Anterior cingulate cortex (tissue), 58 donors: ENCODE measurements at regions not wholly inside any gene's neighbourhood (a gene's known extent, or its start where the extent isn't known, plus 50 kb on each side); places are given as distances from the start of the nearest gene placed in this dataset.

Source experiments
- DNase-seq, 58 donors: peaks; one replicate each; lab custom pipeline; 2025; lab: John Stamatoyannopoulos, UW

DNA sequence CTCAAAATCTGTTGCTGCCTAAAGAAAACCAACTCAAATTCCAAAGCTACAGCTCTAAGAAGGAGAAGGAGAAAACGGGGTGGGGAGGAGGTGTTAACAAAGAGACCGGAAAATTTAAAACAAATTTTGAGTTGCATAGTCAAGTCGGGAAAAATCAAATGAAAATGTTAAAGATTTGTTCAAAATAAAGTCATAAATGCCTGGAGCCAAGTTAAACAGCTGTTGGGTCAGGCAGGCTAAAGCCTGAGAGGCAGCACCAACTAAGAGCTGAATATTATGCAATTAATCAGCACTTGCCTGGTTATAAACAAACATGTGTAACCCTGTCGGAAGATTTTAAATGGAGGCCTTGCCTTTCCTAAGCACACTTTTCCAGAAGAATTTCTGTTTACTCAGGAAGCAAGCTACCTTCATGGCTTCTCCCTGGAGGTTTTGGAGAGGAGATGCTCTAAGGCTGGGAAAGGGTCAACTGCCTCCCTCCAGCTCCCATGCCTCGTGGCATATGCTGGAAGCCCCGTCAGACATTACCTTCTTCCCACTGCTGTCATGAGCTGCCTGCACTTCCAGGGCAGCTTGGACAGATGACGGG is 270.5 kb downstream of the DMRT2 start:
- no peak for DNase-seq

DNA sequence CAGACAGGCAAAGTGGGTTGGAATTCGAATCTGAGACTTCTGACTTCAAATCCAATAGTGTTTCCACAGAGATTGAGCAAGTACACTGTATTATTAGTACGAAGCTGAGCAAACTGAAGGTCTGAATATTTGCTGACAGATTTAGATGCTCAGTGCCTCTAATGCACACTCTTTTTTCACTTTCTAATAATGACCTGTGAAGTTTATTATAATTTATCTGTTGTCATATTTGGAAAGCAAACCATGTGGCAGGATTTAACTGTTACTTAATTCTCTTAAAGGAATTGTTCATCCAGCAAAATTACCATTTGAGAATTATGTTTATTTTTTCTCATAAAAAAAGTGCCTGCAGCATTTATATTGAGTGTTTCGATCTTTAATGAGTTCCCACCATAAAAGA is 277.3 kb downstream of the DMRT2 start:
- DNase-seq, result no peak

DNA sequence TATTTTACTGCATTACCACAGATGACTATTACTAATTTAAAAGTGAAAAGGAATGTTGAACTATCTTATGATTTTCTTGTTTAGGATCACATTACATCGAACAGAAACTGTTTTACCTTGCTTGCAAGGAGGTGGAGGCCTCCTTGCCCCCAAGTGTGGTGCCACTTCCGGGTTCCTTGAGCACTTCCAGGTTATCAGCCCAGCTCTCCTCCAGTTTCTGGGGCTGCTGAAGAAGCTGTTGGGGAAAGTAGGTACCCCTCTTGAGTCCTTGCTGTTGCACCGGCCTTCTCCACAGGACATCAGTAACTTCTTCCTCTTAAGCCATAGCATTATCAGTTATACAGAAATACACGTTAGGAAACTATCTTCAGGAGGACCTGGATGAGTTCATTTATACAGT is 278.2 kb downstream of the DMRT2 start:
- no peak for DNase-seq

DNA sequence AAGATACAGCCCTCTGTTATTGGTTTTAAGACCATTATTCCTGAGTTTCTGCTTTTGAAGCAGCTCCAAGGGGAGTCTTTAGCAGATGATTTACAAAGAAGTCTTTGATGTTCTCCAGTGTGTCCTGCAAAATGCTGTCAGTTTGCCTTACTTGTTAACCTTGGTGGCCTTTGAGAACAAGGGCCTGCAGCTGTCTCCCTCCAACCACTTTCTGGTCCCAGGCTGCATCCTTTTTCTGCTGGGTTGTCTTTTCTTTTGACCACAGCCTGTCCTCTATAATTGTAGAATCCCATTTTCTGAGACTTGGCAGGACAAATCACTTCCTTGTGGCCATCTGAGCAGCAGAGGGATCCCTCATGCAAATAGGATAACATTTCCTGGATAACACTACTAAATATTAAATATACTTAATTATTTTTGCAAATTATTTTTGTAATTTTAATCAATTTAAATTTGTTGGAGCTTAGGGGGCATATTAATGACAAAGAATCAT is 281.4 kb downstream of the DMRT2 start:
- DNase-seq, result no peak

DNA sequence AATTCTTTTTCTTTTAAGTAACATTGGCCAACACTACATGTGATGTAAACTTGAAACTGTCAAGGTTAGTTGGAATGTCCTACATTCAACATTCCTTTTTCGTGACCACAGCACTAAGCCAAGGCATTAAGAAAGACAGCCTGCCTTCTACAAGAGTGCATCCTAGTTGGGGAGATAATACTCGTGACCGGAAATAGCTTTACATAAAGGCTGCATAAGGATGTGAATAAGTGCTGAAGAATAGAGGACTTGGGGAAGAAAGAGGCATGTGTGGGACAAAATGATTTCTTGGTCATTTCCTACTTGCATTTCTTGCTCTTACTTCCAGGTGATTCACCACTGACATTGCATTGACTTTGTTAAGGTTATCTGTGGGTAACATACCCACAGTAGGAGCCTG is 282.0 kb downstream of the DMRT2 start:
- no peak for DNase-seq

DNA sequence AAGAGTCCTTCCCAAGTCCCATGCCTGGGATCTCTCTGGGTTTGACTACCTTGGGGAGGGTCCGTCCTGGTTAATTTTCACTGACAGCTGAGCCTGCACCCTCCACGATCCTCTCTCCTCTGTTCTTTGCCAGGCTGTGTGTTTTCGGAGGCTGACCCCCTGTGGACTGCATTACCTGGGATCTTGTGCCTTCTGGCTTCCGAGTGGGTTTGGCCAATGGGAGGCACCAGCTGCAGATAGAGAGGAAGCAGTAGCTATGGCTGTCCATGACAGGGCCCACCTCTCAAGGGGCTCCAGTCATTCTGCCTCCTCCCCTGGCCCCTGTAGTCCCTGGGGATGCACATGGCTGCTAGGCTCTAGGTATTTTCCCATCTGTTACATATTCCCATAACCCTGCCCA is 285.0 kb downstream of the DMRT2 start:
- no peak for DNase-seq

DNA sequence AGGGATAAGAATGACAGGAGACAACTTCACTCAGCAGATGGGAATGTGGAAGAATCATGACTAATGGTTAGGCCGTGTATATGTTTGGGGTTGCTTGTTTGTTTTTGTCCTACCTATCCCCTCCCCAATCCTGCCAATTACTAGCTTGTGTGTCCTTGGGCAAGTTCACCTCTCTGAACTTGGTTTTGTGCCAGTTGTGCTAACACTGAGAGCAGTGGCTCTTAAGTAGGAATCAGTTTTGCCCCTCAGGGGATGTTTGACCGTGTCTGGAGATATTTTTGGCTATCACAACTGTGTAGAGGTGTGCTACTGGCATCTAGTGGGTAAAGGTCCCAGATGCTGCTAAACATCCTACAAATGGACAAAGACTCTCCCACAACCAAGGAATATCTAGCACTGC is 287.0 kb downstream of the DMRT2 start:
- no peak for DNase-seq

DNA sequence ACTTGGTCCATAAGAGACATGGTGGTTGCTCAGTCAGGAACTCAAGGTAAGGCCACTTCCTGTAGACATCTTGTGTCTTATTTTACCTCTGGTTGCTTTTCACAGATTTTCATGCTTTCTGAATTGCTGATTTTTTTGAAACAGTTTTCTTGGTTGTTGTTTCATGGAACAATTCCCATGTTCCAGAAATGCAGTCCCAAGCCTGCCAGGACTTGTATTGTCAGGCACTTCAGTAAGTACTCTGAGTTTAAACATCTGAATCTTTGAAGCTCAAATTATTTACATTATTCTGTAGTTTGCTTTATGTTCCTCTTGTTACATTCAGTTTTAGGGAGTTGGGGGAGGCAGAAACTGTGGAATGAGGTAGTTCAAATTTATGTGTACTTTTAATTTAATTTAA is 290.2 kb downstream of the DMRT2 start:
- DNase-seq, result no peak

DNA sequence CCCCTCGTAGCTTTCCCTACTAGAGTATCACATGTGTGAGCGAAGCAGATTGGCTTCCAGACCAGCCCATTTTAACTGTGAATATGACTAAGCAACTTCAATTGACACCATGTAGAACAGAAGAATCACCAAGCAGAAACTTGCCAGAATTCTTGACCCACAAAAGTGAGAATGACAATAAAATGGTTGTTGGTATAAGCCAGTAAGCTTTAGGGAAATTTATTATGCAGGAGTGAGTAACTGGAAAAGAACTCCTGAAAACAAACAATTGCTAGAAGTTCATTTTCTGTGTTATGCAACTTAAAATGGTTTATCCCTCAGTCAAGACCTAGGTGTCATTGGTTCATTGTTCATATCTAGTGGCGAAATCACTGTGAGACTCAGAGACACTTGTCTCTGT is 303.1 kb downstream of the DMRT2 start:
- DNase-seq, result no peak

DNA sequence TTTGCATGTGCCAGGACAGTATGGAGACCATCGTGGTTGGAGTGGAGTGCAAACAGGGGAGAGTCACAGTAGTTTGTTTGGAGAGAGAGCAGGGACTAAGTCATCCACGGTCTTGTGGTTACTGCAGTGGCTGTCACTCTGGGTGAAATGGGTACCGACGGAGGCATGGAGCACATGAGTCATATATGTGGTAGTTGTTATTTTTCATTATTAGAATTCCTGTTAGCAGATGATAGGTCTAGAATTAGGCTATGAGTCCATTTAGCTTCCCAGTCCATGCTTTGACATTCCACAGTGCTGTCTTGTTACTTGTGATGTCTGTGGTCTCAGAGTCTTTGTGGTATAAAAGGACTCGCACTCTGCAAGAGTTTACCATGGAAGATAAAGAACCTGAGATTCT is 303.9 kb downstream of the DMRT2 start:
- DNase-seq, result no peak

DNA sequence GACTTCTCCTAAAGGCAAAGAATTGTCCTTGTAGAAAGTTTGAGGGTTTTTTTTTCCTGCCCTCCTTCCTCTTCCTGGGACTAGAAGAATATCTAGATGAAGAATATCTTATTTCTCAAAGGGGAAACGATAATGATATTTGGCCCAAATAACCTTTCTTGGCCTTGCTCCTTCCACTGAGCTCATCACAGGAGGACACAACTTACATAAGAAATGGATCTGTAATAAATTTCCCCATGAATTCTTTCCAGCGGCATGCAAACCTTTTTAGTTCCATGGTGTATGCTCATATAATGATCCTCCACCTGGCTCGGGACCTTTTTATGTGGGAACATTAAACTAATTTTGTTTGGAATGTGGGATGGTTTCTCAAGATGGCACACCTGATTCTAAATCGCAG is 304.4 kb downstream of the DMRT2 start:
- no peak for DNase-seq

DNA sequence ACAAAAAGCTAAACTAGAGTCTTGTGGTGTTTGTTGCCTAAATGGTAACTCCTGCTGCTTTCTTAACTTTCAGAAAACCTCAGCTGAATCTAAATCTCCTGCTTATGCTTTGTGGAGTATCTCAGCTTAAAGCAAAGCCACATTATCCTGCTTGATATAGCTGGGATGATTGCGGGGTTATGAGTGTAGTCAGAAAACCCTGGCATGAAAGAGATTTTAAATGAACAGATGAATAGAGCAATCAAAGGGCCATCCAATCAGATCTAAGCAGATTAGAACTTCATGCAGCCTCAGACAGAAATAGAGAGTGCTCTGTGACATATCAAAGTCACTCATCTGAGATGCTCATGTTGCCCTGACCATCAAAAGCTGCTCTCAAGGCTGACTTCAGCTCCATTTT is 305.5 kb downstream of the DMRT2 start:
- DNase-seq, result no peak

DNA sequence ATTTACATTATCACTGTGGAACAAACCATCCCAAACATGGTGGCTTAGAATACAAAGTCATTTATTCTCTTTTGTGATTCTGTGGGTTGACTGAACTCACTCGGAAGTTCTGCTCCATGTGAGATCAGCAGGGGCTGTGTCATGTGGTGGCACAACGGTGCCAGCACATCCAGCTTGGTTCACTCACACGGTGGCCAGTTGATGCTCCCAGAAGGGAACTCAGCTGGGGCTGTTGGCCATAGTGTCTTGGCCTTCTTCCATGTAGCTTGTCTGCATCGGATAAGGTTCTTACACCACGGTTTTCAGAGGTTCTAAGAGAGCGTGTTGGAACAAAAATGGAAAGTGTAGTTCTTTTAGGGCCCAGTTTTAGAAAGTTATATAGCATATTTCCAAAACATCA is 312.7 kb downstream of the DMRT2 start:
- no peak for DNase-seq

DNA sequence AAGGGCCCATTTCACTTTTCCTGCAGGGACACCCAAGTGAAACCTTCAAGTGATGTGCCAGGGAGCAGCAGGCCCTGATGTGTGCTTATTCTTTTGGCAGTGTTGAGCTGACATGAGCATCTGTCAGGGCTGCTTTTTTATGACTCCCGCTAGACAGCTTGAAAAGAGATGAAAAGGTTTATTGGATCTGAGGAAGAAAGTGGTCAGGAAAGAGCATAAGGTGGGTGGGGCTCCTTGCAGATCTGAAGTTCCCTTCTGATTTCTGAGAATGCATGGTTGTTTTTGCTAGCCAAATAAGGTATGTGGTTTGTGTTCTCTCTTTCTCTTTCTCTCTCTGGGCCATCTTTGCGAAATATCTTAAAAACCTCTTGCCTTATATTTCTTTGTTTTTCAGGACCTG is 316.1 kb downstream of the DMRT2 start:
- DNase-seq, result no peak

DNA sequence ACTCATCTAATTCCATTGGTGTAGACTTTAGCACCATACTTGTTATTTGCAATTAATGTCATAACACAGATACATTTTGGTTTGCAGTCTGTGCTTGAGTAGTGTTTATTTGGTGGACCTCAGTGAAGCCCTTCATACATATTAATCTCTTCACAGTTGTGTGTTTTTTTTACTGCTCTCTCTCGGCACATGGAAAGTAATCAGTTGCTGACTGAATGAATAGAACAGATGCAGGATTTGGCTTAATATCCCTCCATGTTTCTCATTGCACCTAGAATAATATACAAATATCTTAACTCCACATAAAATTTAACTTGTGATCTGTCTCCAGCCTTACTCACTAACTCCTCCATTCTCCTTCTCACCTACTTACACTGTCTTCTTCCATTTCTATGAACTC is 319.1 kb downstream of the DMRT2 start:
- no peak for DNase-seq

DNA sequence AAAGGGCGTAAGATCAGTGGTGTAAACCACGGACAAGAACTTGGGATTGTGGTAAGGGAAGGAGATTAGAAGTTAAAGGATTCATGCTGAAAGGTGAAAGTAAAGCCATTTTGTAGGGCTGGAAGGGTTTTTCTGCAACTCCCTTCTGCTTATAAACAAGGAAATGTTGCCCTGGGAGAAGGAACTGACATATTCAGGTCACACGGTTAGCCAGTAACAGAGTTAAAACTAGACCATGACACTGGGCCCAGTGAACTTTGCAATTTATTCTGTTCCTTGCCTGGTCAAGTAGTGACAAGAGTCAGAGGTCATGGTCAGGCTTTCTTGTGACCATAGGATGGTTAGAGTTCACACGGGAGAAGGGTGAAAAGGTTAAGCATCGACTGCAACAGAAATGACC is 323.3 kb downstream of the DMRT2 start:
- DNase-seq, result no peak

DNA sequence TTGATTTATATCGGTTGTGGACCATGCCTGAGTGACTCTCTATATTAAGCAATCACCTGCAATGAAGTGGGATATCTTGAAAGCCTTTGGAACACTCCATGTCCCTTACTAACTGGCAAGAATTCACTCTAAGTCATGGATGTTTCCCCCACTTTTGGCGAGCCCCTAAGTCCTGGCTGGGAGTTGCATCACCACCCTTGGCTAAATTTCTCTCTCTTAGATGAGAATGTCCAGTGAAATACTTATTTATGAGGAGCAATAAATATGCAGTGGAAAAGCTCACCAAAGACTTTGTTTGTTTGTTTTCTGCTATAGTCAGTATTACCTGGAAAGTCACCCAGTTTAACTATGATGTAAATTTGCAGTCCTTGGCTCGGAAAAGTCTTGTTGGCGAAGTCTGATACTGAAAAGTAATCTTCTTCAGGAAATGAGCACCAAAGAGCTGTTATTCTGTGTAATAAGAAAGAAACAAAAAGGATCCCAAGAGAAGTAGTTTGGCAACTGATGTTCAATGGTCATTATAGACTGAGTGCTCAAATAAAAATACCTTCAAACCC is 333.8 kb downstream of the DMRT2 start:
- DNase-seq, result no peak

DNA sequence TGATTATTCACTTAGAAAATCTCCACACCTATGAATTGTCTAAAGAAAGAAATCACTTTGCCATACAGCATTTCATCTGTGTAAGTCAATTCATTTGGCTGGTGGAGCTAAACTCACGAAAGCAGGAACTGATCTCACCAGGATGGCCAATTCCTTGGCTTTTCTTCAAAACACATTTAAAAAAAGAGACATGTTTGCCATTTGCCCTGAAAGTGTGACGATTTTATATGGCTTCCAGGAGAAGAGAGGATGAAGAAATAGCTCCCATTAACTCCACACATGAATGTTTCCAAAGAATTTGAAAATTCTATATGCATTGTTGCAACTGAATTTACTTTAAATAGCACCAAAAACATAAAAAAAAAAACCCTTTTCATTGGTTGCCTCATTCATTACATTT is 334.7 kb downstream of the DMRT2 start:
- no peak for DNase-seq

DNA sequence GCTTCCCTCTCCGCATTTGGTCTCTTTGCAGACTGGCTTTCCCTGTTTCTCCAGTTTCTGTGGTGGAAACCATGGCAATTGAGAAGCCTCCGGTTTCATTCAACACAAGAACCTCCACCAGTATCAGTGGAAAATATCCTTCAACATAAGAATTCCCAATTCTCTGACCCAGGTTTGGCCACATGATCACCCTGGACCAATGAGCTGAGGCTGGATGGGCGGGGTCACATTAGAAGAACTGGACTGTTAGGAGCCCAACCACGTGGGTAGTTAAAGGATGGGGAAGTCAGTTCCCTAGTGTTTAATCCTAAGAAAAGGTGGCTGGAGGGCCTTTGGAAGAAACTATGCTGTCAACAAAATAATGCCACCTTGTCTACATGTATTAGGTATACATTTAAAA is 336.3 kb downstream of the DMRT2 start:
- DNase-seq, result no peak

DNA sequence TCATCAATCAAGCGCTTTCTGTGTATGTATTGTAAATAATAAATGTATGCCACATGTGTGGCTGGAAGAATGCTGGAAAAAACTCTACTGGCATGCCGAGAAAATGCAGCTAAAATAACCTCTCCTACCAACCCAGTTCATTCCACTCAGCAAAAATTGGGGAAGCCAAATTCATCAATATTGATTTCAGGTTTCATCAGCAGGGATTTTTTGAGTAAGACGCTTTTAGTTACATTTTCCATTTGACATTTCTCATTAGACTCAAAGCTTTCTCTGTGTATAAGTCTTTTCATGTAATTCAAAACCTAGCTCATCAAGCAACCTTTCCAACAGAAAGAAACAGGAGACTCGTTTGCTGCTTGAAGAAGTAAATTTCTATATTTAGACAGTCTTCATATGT is 338.1 kb downstream of the DMRT2 start:
- DNase-seq, result no peak

DNA sequence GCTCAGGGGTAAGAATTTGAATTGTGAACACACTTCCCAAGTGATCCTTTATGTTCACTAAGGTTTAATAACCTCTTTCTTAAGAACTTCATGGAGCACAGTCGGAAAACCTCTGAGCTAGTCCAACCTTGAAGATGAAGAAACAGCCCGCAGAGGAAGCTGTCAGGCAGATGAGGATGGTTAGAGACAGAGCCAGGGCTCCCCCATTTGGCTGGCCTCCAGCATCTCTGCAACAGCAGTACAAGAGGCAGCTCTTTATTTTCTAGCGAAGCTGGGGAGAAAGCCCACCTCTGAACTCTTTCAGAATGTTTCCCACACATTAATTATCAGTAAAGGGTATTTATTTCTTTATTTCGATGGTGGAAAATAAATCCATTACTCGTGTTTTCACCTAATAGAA is 350.8 kb downstream of the DMRT2 start:
- peak in 5 of 58 donors; percentile 1 to 30 (median 3) for DNase-seq

DNA sequence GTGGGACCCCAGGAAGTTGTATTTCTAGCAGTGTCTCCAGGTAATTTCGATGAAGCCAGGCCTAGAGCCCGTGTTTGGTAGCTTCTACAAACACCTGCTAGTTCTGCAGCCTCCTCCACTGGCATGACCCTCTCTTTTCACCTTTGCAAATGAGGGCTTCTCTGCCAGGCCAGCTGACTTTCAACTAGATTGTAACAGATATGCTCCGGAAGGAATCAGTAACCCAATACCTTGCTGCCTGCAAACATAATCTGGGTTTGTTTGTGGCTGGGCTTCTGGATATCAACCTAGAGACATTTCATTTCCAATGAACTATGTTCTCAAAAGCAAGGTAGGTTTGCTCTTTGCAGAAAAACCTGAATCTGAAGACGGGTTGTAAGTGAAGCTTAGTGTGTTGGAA is 354.8 kb downstream of the DMRT2 start:
- DNase-seq, result no peak

DNA sequence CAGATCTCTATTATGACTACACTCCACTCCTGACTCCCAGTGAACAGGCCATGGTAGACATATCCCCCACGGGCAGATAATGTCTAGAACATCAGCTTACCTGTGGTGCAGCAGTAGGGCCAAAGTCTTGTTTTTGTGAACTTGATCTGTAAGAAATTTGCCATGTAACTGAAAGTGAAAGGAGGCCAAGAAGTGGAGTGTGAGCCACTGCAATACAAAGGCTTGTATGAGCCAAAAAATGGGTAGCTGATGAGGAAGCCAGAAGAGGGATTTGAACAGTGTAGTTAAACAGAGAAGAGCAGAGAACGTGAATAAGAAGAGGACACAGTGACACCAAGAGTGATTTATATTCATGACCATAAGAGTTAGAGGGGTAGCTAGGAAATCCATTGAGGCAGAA is 361.7 kb downstream of the DMRT2 start:
- DNase-seq, result no peak
